HG03045 (cell line): ENCODE measurements at regions not wholly inside any gene's neighbourhood (a gene's known extent, or its start where the extent isn't known, plus 50 kb on each side); places are given as distances from the start of the nearest gene placed in this dataset.
"Not testable (repeated sequence)": the region's sequence is repeated elsewhere in the genome, so short reads cannot be mapped to it uniquely, and the experiment has no call there.

Experiments
- ATAC-seq: cut with Tn5 transposase; IDR thresholded peaks from one replicate; pipeline ENCODE4 v1.9.1; 2021; ENCODE audit warnings: mild to moderate bottlenecking, moderate library complexity; ENCODE audit not compliant: unreplicated experiment

- no peak for ATAC-seq
These were observed 101.7 kb upstream of the CLEC14A start for GRCh38 chr14:38357557-38357956.

- ATAC-seq = not testable (repeated sequence)
These were observed 99.6 kb upstream of the CLEC14A start for GRCh38 chr14:38355473-38355872.

- no peak for ATAC-seq
These were observed 94.2 kb upstream of the CLEC14A start for GRCh38 chr14:38350102-38350501.

GRCh38 chr14:38342803-38343202 lies 86.9 kb upstream of the CLEC14A start:
- no peak for ATAC-seq

GRCh38 chr14:38339696-38340095 lies 83.8 kb upstream of the CLEC14A start:
- no peak for ATAC-seq

- ATAC-seq = no peak
These were observed 80.4 kb upstream of the CLEC14A start for GRCh38 chr14:38336298-38336697.

- ATAC-seq = no peak
These were observed 74.4 kb upstream of the CLEC14A start for GRCh38 chr14:38330275-38330674.

GRCh38 chr14:38329246-38329645 lies 73.4 kb upstream of the CLEC14A start:
- no peak for ATAC-seq

GRCh38 chr14:38316922-38317321 lies 61.0 kb upstream of the CLEC14A start:
- ATAC-seq = no peak

- ATAC-seq = no peak
These were observed 55.8 kb upstream of the CLEC14A start for GRCh38 chr14:38311655-38312054.

- no peak for ATAC-seq
These were observed 54.6 kb upstream of the CLEC14A start for GRCh38 chr14:38310420-38310995.

GRCh38 chr14:38309522-38310277 lies 53.8 kb upstream of the CLEC14A start:
- ATAC-seq = no peak
